ENCODE measurements at regions not wholly inside any gene's neighbourhood (a gene's known extent, or its start where the extent isn't known, plus 50 kb on each side); places are given as distances from the start of the nearest gene placed in this dataset.

GRCh38 chr2:217738061-217738460 lies 264.7 kb downstream of the TNS1 start:
- no peak for DNase-seq

GRCh38 chr2:217736776-217737550 lies 265.8 kb downstream of the TNS1 start:
- no peak for DNase-seq
- H3K4me3 Mint-ChIP-seq, result no peak overlapping the region
- no peaks in the 10 kb centered on the region for H3K36me3 Mint-ChIP-seq (ENCODE audit: low read depth)
- intact Hi-C loops (cut with micrococcal nuclease), result no loop called here
- CTCF ChIA-PET, result no interaction called here
- no peak for TF ChIP-seq CTCF (IDR thresholded peaks at IDR 0.05)
- POLR2A ChIA-PET, result no interaction called here
- H3K27ac Mint-ChIP-seq, result no peak overlapping the region
- peaks cover 2% of the 10 kb centered on the region for H3K4me1 Mint-ChIP-seq
- ATAC-seq (ENCODE audit: low read depth), result no peak
- no peaks in the 10 kb centered on the region for H3K9me3 Mint-ChIP-seq
- H3K27me3 Mint-ChIP-seq, result peaks cover 3% of the 10 kb centered on the region

More at GRCh38 chr2:217738061-217738460, 264.7 kb downstream of the TNS1 start:
- ATAC-seq (ENCODE audit: low read depth), result no peak
- no peak for TF ChIP-seq CTCF (IDR thresholded peaks at IDR 0.05)
- H3K9me3 Mint-ChIP-seq, result no peaks in the 10 kb centered on the region
- no peak overlapping the region for H3K27ac Mint-ChIP-seq
- CTCF ChIA-PET, result interaction anchor here (0.6 kb wide), 1 partner anchor 18 kb away, joined by 3 read pairs; no protein-coding TSS in a partner anchor
- intact Hi-C loops (cut with micrococcal nuclease), result no loop called here
- no peaks in the 10 kb centered on the region for H3K36me3 Mint-ChIP-seq (ENCODE audit: low read depth)
- H3K27me3 Mint-ChIP-seq, result peaks cover 3% of the 10 kb centered on the region
- no peak overlapping the region for H3K4me3 Mint-ChIP-seq
- POLR2A ChIA-PET, result no interaction called here
- peaks cover 5% of the 10 kb centered on the region for H3K4me1 Mint-ChIP-seq

DNA sequence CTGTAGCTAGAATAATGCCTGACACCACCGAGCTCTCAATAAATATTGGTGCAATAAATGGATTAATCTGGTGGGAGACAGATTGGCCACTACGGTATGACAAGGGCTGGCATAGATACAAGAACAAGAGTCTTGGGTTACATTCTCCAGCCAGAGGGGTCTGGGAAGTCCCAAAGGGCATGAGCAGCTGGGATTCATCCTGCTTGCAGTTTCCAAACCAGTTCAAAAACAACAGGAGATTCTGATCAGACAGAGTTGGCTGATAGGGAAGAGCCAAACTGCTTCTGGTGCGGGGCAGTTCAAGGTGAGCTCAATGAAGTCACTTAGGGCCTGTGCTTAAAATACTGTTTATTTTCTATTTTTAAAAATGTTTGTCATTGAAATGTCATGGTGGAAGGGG lies 266.9 kb downstream of the TNS1 start:
- ChIA-PET CTCF (no interaction called here), POLR2A (no interaction called here)
- Mint-ChIP-seq H3K27me3 (peaks cover 3% of the 10 kb centered on the region), H3K36me3 (ENCODE audit: low read depth) (no peaks in the 10 kb centered on the region), H3K27ac (no peak overlapping the region), H3K4me3 (no peak overlapping the region), H3K4me1 (peaks cover 2% of the 10 kb centered on the region), H3K9me3 (no peaks in the 10 kb centered on the region)
- no peak for TF ChIP-seq CTCF (IDR thresholded peaks at IDR 0.05)
- intact Hi-C loops (cut with micrococcal nuclease), result no loop called here
- DNase-seq (no peak), ATAC-seq (ENCODE audit: low read depth) (no peak)

GRCh38 chr2:217735034-217735433 lies 267.8 kb downstream of the TNS1 start:
- Mint-ChIP-seq H3K36me3 (ENCODE audit: low read depth) (no peaks in the 10 kb centered on the region), H3K27ac (no peak overlapping the region), H3K4me1 (peaks cover 2% of the 10 kb centered on the region), H3K9me3 (no peaks in the 10 kb centered on the region), H3K27me3 (peaks cover 3% of the 10 kb centered on the region), H3K4me3 (no peak overlapping the region)
- ChIA-PET CTCF (no interaction called here), POLR2A (no interaction called here)
- intact Hi-C loops (cut with micrococcal nuclease), result no loop called here
- no peak for DNase-seq
- ATAC-seq (ENCODE audit: low read depth), result no peak
- TF ChIP-seq CTCF (IDR thresholded peaks at IDR 0.05), result no peak

DNA sequence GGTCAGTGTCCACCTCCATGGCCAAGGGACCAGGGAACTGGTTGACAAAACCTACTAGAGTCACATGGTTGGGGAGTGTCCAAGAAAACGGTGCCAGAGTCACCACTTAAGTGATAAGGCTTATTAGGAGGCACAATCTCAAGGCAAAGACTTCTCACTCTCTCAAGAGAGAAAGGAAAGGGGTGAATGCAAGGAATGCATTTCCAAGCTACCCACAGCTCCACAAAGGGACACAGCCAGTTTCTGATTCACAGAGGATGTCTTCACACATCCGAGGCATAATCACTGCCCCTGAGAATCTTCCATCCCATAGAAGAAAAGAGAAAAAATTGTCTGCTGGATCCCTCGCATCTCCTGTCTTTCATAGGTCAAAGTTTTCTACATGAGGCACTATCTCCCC lies 269.3 kb downstream of the TNS1 start:
- Mint-ChIP-seq H3K36me3 (ENCODE audit: low read depth) (no peaks in the 10 kb centered on the region), H3K27me3 (peaks cover 3% of the 10 kb centered on the region), H3K4me3 (no peak overlapping the region), H3K9me3 (no peaks in the 10 kb centered on the region), H3K27ac (no peak overlapping the region), H3K4me1 (peaks cover 2% of the 10 kb centered on the region)
- intact Hi-C loops (cut with micrococcal nuclease), result no loop called here
- DNase-seq (no peak), ATAC-seq (ENCODE audit: low read depth) (no peak)
- ChIA-PET CTCF (interaction anchor here (1.1 kb wide), 1 partner anchor 24 kb away, joined by 3 read pairs; no protein-coding TSS in a partner anchor), POLR2A (no interaction called here)
- no peak for TF ChIP-seq CTCF (IDR thresholded peaks at IDR 0.05)

Data from activated B cell treated with CpG ODN at 0.5 μM for 24 hours (primary cell).